ENCODE measurements at regions not wholly inside any gene's neighbourhood (a gene's known extent, or its start where the extent isn't known, plus 50 kb on each side); places are given as distances from the start of the nearest gene placed in this dataset.

- no peaks in the 10 kb centered on the region for H3K79me2 ChIP-seq (ENCODE audit: low read length)
- H3K27me3 ChIP-seq (replicated peaks; ENCODE audit: insufficient read depth, low read length), result no peaks in the 10 kb centered on the region
- H3K4me1 ChIP-seq (ENCODE audit: low read length), result no peaks in the 10 kb centered on the region
- H3K9ac ChIP-seq (ENCODE audit: low read length), result no peak overlapping the region
- no peaks in the 10 kb centered on the region for H3K9me3 ChIP-seq (replicated peaks; ENCODE audit: insufficient read depth, low read length)
- H3K4me3 ChIP-seq (ENCODE audit: low read length), result no peak overlapping the region
- no peak overlapping the region for H3K4me2 ChIP-seq (ENCODE audit: low read depth, low read length)
- H3K9me2 ChIP-seq (replicated peaks; ENCODE audit: insufficient read depth, low read length), result no peaks in the 10 kb centered on the region
- no peaks in the 10 kb centered on the region for H4K20me1 ChIP-seq (ENCODE audit: insufficient read depth, low read length)
- no peak overlapping the region for H2AFZ ChIP-seq (ENCODE audit: low read length)
- TF ChIP-seq CTCF (IDR thresholded peaks at IDR 0.05; ENCODE audit: low read length) (no peak), EZH2phosphoT487 (IDR thresholded peaks at IDR 0.05; ENCODE audit: low read length) (no peak), EZH2 (optimal IDR thresholded peaks at IDR 0.05; ENCODE audit: low read depth, low read length) (no peak)
- no peaks in the 10 kb centered on the region for H3K36me3 ChIP-seq (replicated peaks; ENCODE audit: insufficient read depth, low read length)
- DNase-seq, result no peak
- no peaks in the 10 kb centered on the region for H3F3A ChIP-seq (ENCODE audit: insufficient read depth, low read length)
- H3K27ac ChIP-seq (ENCODE audit: low read length), result no peak overlapping the region
Observed at GRCh38 chr9:95648225-95648624, 131.5 kb upstream of the PTCH1 start.

GRCh38 chr9:95645992-95646391 lies 129.2 kb upstream of the PTCH1 start:
- H3K27ac ChIP-seq (ENCODE audit: low read length), result no peak overlapping the region
- H3K9me2 ChIP-seq (replicated peaks; ENCODE audit: insufficient read depth, low read length), result no peaks in the 10 kb centered on the region
- no peaks in the 10 kb centered on the region for H3K36me3 ChIP-seq (replicated peaks; ENCODE audit: insufficient read depth, low read length)
- H2AFZ ChIP-seq (ENCODE audit: low read length), result no peak overlapping the region
- H3K4me2 ChIP-seq (ENCODE audit: low read depth, low read length), result no peak overlapping the region
- H3K79me2 ChIP-seq (ENCODE audit: low read length), result no peaks in the 10 kb centered on the region
- H3K9me3 ChIP-seq (replicated peaks; ENCODE audit: insufficient read depth, low read length), result no peaks in the 10 kb centered on the region
- H3K4me3 ChIP-seq (ENCODE audit: low read length), result no peak overlapping the region
- TF ChIP-seq EZH2 (optimal IDR thresholded peaks at IDR 0.05; ENCODE audit: low read depth, low read length), result no peak
- no peak for TF ChIP-seq CTCF (IDR thresholded peaks at IDR 0.05; ENCODE audit: low read length)
- no peak for TF ChIP-seq EZH2phosphoT487 (IDR thresholded peaks at IDR 0.05; ENCODE audit: low read length)
- H4K20me1 ChIP-seq (ENCODE audit: insufficient read depth, low read length), result no peaks in the 10 kb centered on the region
- H3F3A ChIP-seq (ENCODE audit: insufficient read depth, low read length), result no peaks in the 10 kb centered on the region
- H3K9ac ChIP-seq (ENCODE audit: low read length), result no peak overlapping the region
- H3K27me3 ChIP-seq (replicated peaks; ENCODE audit: insufficient read depth, low read length), result no peaks in the 10 kb centered on the region
- DNase-seq, result no peak
- no peaks in the 10 kb centered on the region for H3K4me1 ChIP-seq (ENCODE audit: low read length)

- Histone ChIP-seq H2AFZ (ENCODE audit: low read length) (no peak overlapping the region), H3K27ac (ENCODE audit: low read length) (no peak overlapping the region), H3F3A (ENCODE audit: insufficient read depth, low read length) (no peaks in the 10 kb centered on the region), H4K20me1 (ENCODE audit: insufficient read depth, low read length) (no peaks in the 10 kb centered on the region), H3K36me3 (replicated peaks; ENCODE audit: insufficient read depth, low read length) (no peaks in the 10 kb centered on the region), H3K4me3 (ENCODE audit: low read length) (no peak overlapping the region), H3K4me2 (ENCODE audit: low read depth, low read length) (no peak overlapping the region), H3K9me2 (replicated peaks; ENCODE audit: insufficient read depth, low read length) (no peaks in the 10 kb centered on the region), H3K9ac (ENCODE audit: low read length) (no peak overlapping the region), H3K9me3 (replicated peaks; ENCODE audit: insufficient read depth, low read length) (no peaks in the 10 kb centered on the region), H3K4me1 (ENCODE audit: low read length) (no peaks in the 10 kb centered on the region), H3K27me3 (replicated peaks; ENCODE audit: insufficient read depth, low read length) (no peaks in the 10 kb centered on the region), H3K79me2 (ENCODE audit: low read length) (no peaks in the 10 kb centered on the region)
- TF ChIP-seq EZH2 (optimal IDR thresholded peaks at IDR 0.05; ENCODE audit: low read depth, low read length) (no peak), EZH2phosphoT487 (IDR thresholded peaks at IDR 0.05; ENCODE audit: low read length) (no peak), CTCF (IDR thresholded peaks at IDR 0.05; ENCODE audit: low read length) (no peak)
- no peak for DNase-seq
Observed at GRCh38 chr9:95645579-95645978, 128.8 kb upstream of the PTCH1 start.

Data from MM.1S (cell line).